K562 (cell line): ENCODE measurements at regions not wholly inside any gene's neighbourhood (a gene's known extent, or its start where the extent isn't known, plus 50 kb on each side); places are given as distances from the start of the nearest gene placed in this dataset.

Experiments
- ATAC-seq: fragments of 200-7000 bp; cut with Tn5 transposase; 3 replicates; pipeline ENCODE4 v1.9.1; 2020; ENCODE audit warnings: moderate library complexity
- BruUV-seq: library from RNA; stranded (reverse); fragments of 400-500 nt; replicated peaks from 2 replicates; lab custom pipeline; 2021; lab: Mats Ljungman, UMichigan
- CTCF ChIA-PET: fragments of 300-600 bp; formaldehyde crosslinking; extraction: SDS; loops from one replicate; lab custom pipeline; 2021; ENCODE audit warnings: low intra/inter-chr PET ratio; lab: Yijun Ruan, JAX
- POLR2A ChIA-PET: fragments of 300-600, 350-650 bp; sonication (Branson Sonifier 250); formaldehyde crosslinking; extraction: SDS; loops from one replicate; lab custom pipeline; 2021; ENCODE audit warnings: antibody characterized with exemption, inconsistent platforms; lab: Yijun Ruan, JAX
- DNase-seq, 4 experiments: peaks; one replicate each; pipeline versions ENCODE4 v3.0.0 to v3.0.0-alpha.2; 2011 to 2018; ENCODE audit warnings: low spot score in 3 of 4, mixed read lengths in 3 of 4; ENCODE audit errors: extremely low read depth in 1 of 4
- FAIRE-seq: peaks from 2 replicates; lab custom pipeline; 2011; peaks lifted over from hg19 to GRCh38; lab: Jason Lieb, UNC
- H2AFZ ChIP-seq: 2 replicates; pipeline ENCODE4 v1.6.0; 2011; ENCODE audit warnings: low read depth, low read length, control low read depth, inconsistent platforms
- H3K27ac ChIP-seq: fragments of 200-600 bp; 3 replicates; pipeline ENCODE4 v1.8.0; 2011; ENCODE audit warnings: low read depth, mild to moderate bottlenecking, control low read depth, inconsistent platforms, low read length, moderate library complexity, mixed read lengths; ENCODE audit errors: extremely low read depth
- H3K27me3 ChIP-seq, 2 experiments: fragments of 300-600 bp in 1 of 2; 2 replicates in 1 of 2; 3 replicates in 1 of 2; pipeline versions ENCODE4 v1.6.0 to v1.8.0; 2011; ENCODE audit warnings: inconsistent platforms in 2 of 2, low read length in 2 of 2, mild to moderate bottlenecking in 1 of 2, mixed read lengths in 1 of 2, moderate library complexity in 1 of 2; ENCODE audit not compliant: control insufficient read depth in 2 of 2, insufficient read depth in 2 of 2
- H3K36me3 ChIP-seq: fragments of 300-600 bp; 3 replicates; pipeline ENCODE4 v1.8.0; 2011; ENCODE audit warnings: mild to moderate bottlenecking, low read length, inconsistent platforms; ENCODE audit not compliant: control insufficient read depth, insufficient read depth
- H3K4me1 ChIP-seq, 2 experiments: fragments of 200-600 bp in 1 of 2; replicated peaks in 1 of 2; 2 replicates in 1 of 2; 3 replicates in 1 of 2; pipeline versions ENCODE4 v1.5.1 to v1.8.0; 2011; ENCODE audit warnings: inconsistent platforms in 2 of 2, low read length in 2 of 2, mild to moderate bottlenecking in 1 of 2, mixed read lengths in 1 of 2, moderate library complexity in 1 of 2; ENCODE audit not compliant: control insufficient read depth in 2 of 2, insufficient read depth in 2 of 2
- H3K4me2 ChIP-seq: 2 replicates; pipeline ENCODE4 v1.6.1; 2011; ENCODE audit warnings: low read length, control low read depth, inconsistent platforms, mixed read lengths; ENCODE audit not compliant: insufficient read depth
- H3K4me3 ChIP-seq: fragments of 200-600 bp; sonication (generic), shearing (Covaris generic); 2 replicates; pipeline ENCODE4 v1.5.1; 2016; ENCODE audit warnings: control low read depth, inconsistent platforms
- H3K79me2 ChIP-seq: fragments of 200-600 bp; 3 replicates; pipeline ENCODE4 v1.8.0; 2011; ENCODE audit warnings: low read length, inconsistent platforms; ENCODE audit not compliant: control insufficient read depth, insufficient read depth
- H3K9ac ChIP-seq, 2 experiments: 2 replicates each; pipeline versions ENCODE4 v1.6.0 to v1.6.1; 2011; ENCODE audit warnings: low read depth in 2 of 2, low read length in 2 of 2, control low read depth in 1 of 2, inconsistent platforms in 1 of 2, mild to moderate bottlenecking in 1 of 2, mixed read lengths in 1 of 2; ENCODE audit not compliant: insufficient read depth in 1 of 2
- H3K9me1 ChIP-seq: one replicate; pipeline ENCODE4 v1.6.0; 2011; ENCODE audit warnings: inconsistent platforms, mild to moderate bottlenecking, low read length, moderate library complexity; ENCODE audit not compliant: control insufficient read depth, insufficient read depth
- H3K9me3 ChIP-seq: replicated peaks from 2 replicates; pipeline ENCODE4 v1.5.1; 2011; ENCODE audit warnings: low read depth, low read length, inconsistent platforms; ENCODE audit not compliant: control insufficient read depth, insufficient read depth
- H4K20me1 ChIP-seq: replicated peaks from 2 replicates; pipeline ENCODE4 v1.6.1; 2011; ENCODE audit warnings: low read length, inconsistent platforms, mixed read lengths; ENCODE audit not compliant: control insufficient read depth, insufficient read depth
- ARID1B ChIP-seq: fragments of 450-650 bp; IDR thresholded peaks from 2 replicates; pipeline ENCODE4 v1.6.1; 2016; ENCODE audit warnings: antibody characterized with exemption, mild to moderate bottlenecking, inconsistent platforms
- CREBBP ChIP-seq: IDR thresholded peaks from one replicate; pipeline ENCODE4 v1.6.1; 2012; ENCODE audit warnings: low read depth, mild to moderate bottlenecking, control low read depth, inconsistent platforms, low read length
- CREM ChIP-seq: IDR thresholded peaks from 2 replicates; pipeline ENCODE4 v1.6.1; 2014; ENCODE audit warnings: antibody characterized with exemption, low read depth
- EP300 ChIP-seq: IDR thresholded peaks from 2 replicates; pipeline ENCODE4 v1.6.1; 2012; ENCODE audit warnings: low read length, improper control_type of control experiment
- ETV5 ChIP-seq: sonication (generic); formaldehyde crosslinking; IDR thresholded peaks from 2 replicates; pipeline ENCODE4 v1.4.0; 2020; ENCODE audit warnings: low read depth, mild to moderate bottlenecking, missing genetic modification reagents
- KDM2B ChIP-seq: fragments of 250-450 bp; sonication (Bioruptor Pico); IDR thresholded peaks from 2 replicates; pipeline ENCODE4 v1.8.0; 2021; ENCODE audit warnings: mild to moderate bottlenecking, moderate library complexity
- KLF6 ChIP-seq: fragments of 250-450 bp; sonication (Bioruptor Pico); IDR thresholded peaks from 2 replicates; pipeline ENCODE4 v1.4.0; 2020; ENCODE audit warnings: mild to moderate bottlenecking, moderate library complexity, borderline replicate concordance
- NR2C1 ChIP-seq, 2 experiments: fragments of 450-650 bp; IDR thresholded peaks; 2 replicates each; pipeline ENCODE4 v1.6.1; 2017; ENCODE audit warnings: mild to moderate bottlenecking in 2 of 2, antibody characterized with exemption in 1 of 2, inconsistent platforms in 1 of 2, missing compliant biosample characterization in 1 of 2, missing genetic modification characterization in 1 of 2
- POLR2B ChIP-seq: fragments of 450-650 bp; IDR thresholded peaks from 2 replicates; pipeline ENCODE4 v1.6.1; 2018; ENCODE audit warnings: low read depth; ENCODE audit not compliant: partially characterized antibody
- RBM22 ChIP-seq: fragments of 200-400 bp; formaldehyde crosslinking; IDR thresholded peaks from 2 replicates; pipeline ENCODE4 v1.6.1; 2018; ENCODE audit warnings: low read length, low read depth; ENCODE audit not compliant: poor library complexity, severe bottlenecking
- SP2 ChIP-seq: IDR thresholded peaks from 2 replicates; pipeline ENCODE4 v1.6.1; 2011; ENCODE audit warnings: mild to moderate bottlenecking, low read depth, low read length, moderate library complexity; ENCODE audit not compliant: poor library complexity, severe bottlenecking; ENCODE audit errors: extremely low read depth
- THRAP3 ChIP-seq: fragments of 450-650 bp; IDR thresholded peaks from 2 replicates; pipeline ENCODE4 v1.6.1; 2016; ENCODE audit warnings: mild to moderate bottlenecking, inconsistent platforms, borderline replicate concordance
- ZHX1 ChIP-seq: fragments of 150-350 bp; conservative IDR thresholded peaks from 2 replicates; pipeline ENCODE4 v1.6.1; 2014; ENCODE audit warnings: low read length
- ZNF175 ChIP-seq: fragments of 200-800 bp; sonication (Bioruptor generic); IDR thresholded peaks from 2 replicates; pipeline ENCODE4 v1.6.1; 2016; ENCODE audit warnings: low read depth, mild to moderate bottlenecking, missing genetic modification characterization, missing compliant biosample characterization
- WGBS: fragments of 100-300 bp; shearing (Covaris generic); methylation state at CpG from one replicate; pipeline ENCODE4 v1.1.6; 2016; ENCODE audit warnings: low coverage, mixed read lengths; ENCODE audit not compliant: insufficient coverage; ENCODE audit errors: missing lambda C conversion rate; 5-methylcytosine and 5-hydroxymethylcytosine counted together
- in situ Hi-C: fragments of 300-500 bp; cut with MboI; formaldehyde crosslinking; loops from 4 replicates; pipeline ENCODE4 v1.15.0; 2018; ENCODE audit warnings: inconsistent platforms, mixed read lengths
- intact Hi-C: fragments of 100-400 bp; cut with micrococcal nuclease; formaldehyde crosslinking; loops from 2 replicates; pipeline ENCODE4 v1.14.2; 2022

GRCh38 chr3:67907735-67908134 lies 253.3 kb upstream of the SUCLG2 start:
- Histone ChIP-seq H3K27me3 (no peaks in the 10 kb centered on the region), H4K20me1 (no peaks in the 10 kb centered on the region), H3K9me1 (no peaks in the 10 kb centered on the region), H3K36me3 (no peaks in the 10 kb centered on the region), H2AFZ (no peak overlapping the region), H3K9ac (no peak overlapping the region), H3K4me2 (no peak overlapping the region), H3K27ac (no peak overlapping the region), H3K4me3 (no peak overlapping the region), H3K9me3 (no peaks in the 10 kb centered on the region)
- in situ Hi-C loops (no loop called here), intact Hi-C loops (no loop called here)
- 0% methylated on average over 1 of the region's 1 CpG for WGBS
- no peak for FAIRE-seq
- CTCF ChIA-PET = no interaction called here
- TF ChIP-seq KLF6 (CRISPR knock-in tag) = no peak
- TF ChIP-seq ZHX1 = no peak
- no peak for TF ChIP-seq SP2
- no peak for TF ChIP-seq CREBBP
- TF ChIP-seq THRAP3 = no peak
- no peak for TF ChIP-seq RBM22
- TF ChIP-seq EP300 = no peak
- TF ChIP-seq ETV5 = no peak
- no peak for TF ChIP-seq CREM
- TF ChIP-seq NR2C1 (IDR thresholded peaks at IDR 0.05) = no peak
- no peak for TF ChIP-seq NR2C1 (tag; IDR thresholded peaks at IDR 0.05)
- TF ChIP-seq KDM2B (CRISPR knock-in tag) = no peak
- no peak for TF ChIP-seq POLR2B
- no peak for TF ChIP-seq ZNF175 (CRISPR knock-in tag)
- no peak for TF ChIP-seq ARID1B
- TF ChIP-seq, all 486 proteins: peak for 0
- POLR2A ChIA-PET = no interaction called here
- no peaks in the 10 kb centered on the region for H3K4me1 ChIP-seq
- no TSS peak for BruUV-seq
- DNase-seq = no peak
- no peaks in the 10 kb centered on the region for H3K79me2 ChIP-seq
- ATAC-seq = no peak
